Ishikawa (cell line): ENCODE measurements at regions not wholly inside any gene's neighbourhood (a gene's known extent, or its start where the extent isn't known, plus 50 kb on each side); places are given as distances from the start of the nearest gene placed in this dataset.

Experiments used
- TAF1 ChIP-seq: IDR thresholded peaks from 2 replicates; pipeline ENCODE4 v1.6.1; 2012; ENCODE audit warnings: low read depth, mild to moderate bottlenecking
- TF ChIP-seq, protein P1 (sequence below): IDR thresholded peaks from 2 replicates; pipeline ENCODE4 v1.6.1; 2012
- TF ChIP-seq, protein P2 (sequence below): IDR thresholded peaks from 2 replicates; pipeline ENCODE4 v1.6.1; 2012; ENCODE audit warnings: low read depth, mild to moderate bottlenecking

DNA sequence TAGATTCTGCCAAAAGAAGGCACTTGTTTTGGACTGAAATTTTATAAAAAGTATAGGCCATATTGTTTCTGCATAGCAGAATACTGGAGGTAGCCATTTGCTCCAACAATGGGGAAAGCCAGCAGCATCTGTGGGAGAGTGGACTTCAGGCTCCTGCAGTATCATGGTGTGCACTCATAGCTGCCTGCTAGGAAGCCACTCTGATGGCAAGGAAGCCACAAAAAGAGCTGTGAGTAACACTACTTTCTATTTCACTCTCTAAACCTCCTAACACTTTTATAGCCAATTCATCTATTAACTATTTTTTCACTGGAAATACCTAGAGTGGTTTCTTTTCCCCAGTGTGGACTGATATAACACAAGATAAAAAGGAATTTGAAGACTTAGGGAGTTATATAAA lies 144.4 kb upstream of the KCNJ3 start:
- TF ChIP-seq, protein P1, sequence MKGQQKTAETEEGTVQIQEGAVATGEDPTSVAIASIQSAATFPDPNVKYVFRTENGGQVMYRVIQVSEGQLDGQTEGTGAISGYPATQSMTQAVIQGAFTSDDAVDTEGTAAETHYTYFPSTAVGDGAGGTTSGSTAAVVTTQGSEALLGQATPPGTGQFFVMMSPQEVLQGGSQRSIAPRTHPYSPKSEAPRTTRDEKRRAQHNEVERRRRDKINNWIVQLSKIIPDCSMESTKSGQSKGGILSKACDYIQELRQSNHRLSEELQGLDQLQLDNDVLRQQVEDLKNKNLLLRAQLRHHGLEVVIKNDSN = no peak
- TF ChIP-seq, protein P2, sequence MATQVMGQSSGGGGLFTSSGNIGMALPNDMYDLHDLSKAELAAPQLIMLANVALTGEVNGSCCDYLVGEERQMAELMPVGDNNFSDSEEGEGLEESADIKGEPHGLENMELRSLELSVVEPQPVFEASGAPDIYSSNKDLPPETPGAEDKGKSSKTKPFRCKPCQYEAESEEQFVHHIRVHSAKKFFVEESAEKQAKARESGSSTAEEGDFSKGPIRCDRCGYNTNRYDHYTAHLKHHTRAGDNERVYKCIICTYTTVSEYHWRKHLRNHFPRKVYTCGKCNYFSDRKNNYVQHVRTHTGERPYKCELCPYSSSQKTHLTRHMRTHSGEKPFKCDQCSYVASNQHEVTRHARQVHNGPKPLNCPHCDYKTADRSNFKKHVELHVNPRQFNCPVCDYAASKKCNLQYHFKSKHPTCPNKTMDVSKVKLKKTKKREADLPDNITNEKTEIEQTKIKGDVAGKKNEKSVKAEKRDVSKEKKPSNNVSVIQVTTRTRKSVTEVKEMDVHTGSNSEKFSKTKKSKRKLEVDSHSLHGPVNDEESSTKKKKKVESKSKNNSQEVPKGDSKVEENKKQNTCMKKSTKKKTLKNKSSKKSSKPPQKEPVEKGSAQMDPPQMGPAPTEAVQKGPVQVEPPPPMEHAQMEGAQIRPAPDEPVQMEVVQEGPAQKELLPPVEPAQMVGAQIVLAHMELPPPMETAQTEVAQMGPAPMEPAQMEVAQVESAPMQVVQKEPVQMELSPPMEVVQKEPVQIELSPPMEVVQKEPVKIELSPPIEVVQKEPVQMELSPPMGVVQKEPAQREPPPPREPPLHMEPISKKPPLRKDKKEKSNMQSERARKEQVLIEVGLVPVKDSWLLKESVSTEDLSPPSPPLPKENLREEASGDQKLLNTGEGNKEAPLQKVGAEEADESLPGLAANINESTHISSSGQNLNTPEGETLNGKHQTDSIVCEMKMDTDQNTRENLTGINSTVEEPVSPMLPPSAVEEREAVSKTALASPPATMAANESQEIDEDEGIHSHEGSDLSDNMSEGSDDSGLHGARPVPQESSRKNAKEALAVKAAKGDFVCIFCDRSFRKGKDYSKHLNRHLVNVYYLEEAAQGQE = no peak
- TF ChIP-seq TAF1 = no peak
